ENCODE measurements at regions not wholly inside any gene's neighbourhood (a gene's known extent, or its start where the extent isn't known, plus 50 kb on each side); places are given as distances from the start of the nearest gene placed in this dataset.

GRCh38 chr3:34483311-34483887, 685.0 kb downstream of the PDCD6IP start:
- TF ChIP-seq CTCF (IDR thresholded peaks at IDR 0.05) (no peak), POLR2A (IDR thresholded peaks at IDR 0.05) (no peak)

Data from lower leg skin (tissue), 3 donors.